Adipocyte (in vitro differentiated cells): ENCODE measurements at regions not wholly inside any gene's neighbourhood (a gene's known extent, or its start where the extent isn't known, plus 50 kb on each side); places are given as distances from the start of the nearest gene placed in this dataset.
"Not testable (repeated sequence)": the region's sequence is repeated elsewhere in the genome, so short reads cannot be mapped to it uniquely, and the experiment has no call there.

Experiments
- DNase-seq: peaks from one replicate; pipeline ENCODE4 v3.0.0-alpha.2; 2015; ENCODE audit warnings: low read depth
- H3K27me3 ChIP-seq: replicated peaks from 2 replicates; pipeline ENCODE4 v1.7.0; 2013; ENCODE audit warnings: mild to moderate bottlenecking, low read length, moderate library complexity; ENCODE audit not compliant: control insufficient read depth, insufficient read depth
- H3K36me3 ChIP-seq: 2 replicates; pipeline ENCODE4 v1.7.0; 2013; ENCODE audit warnings: low read length, mild to moderate bottlenecking, moderate library complexity; ENCODE audit not compliant: control insufficient read depth, insufficient read depth, severe bottlenecking
- H3K4me1 ChIP-seq: 2 replicates; pipeline ENCODE4 v1.7.0; 2013; ENCODE audit warnings: mild to moderate bottlenecking, low read length, moderate library complexity; ENCODE audit not compliant: control insufficient read depth, insufficient read depth
- H3K4me3 ChIP-seq: 2 replicates; pipeline ENCODE4 v1.7.0; 2013; ENCODE audit warnings: mild to moderate bottlenecking, low read length, moderate library complexity
- H3K9ac ChIP-seq: 2 replicates; pipeline ENCODE4 v1.7.0; 2013; ENCODE audit warnings: mild to moderate bottlenecking, low read length, moderate library complexity
- H3K9me3 ChIP-seq: 2 replicates; pipeline ENCODE4 v1.7.0; 2013; ENCODE audit warnings: mild to moderate bottlenecking, low read length, moderate library complexity; ENCODE audit not compliant: control insufficient read depth

- Histone ChIP-seq H3K27me3 (peaks cover 5% of the 10 kb centered on the region), H3K9ac (no peak overlapping the region), H3K4me1 (no peaks in the 10 kb centered on the region), H3K4me3 (no peak overlapping the region), H3K36me3 (no peaks in the 10 kb centered on the region), H3K9me3 (peaks cover 42% of the 10 kb centered on the region)
- no peak for DNase-seq
Measured at GRCh38 chrX:47776292-47777006, 60.3 kb upstream of the ZNF81 start.

GRCh38 chrX:47772764-47773163 is 63.9 kb upstream of the ZNF81 start:
- Histone ChIP-seq H3K36me3 (no peaks in the 10 kb centered on the region), H3K4me3 (no peak overlapping the region), H3K27me3 (peaks cover 5% of the 10 kb centered on the region), H3K9me3 (peaks cover 46% of the 10 kb centered on the region), H3K4me1 (no peaks in the 10 kb centered on the region), H3K9ac (no peak overlapping the region)
- DNase-seq = no peak

DNA sequence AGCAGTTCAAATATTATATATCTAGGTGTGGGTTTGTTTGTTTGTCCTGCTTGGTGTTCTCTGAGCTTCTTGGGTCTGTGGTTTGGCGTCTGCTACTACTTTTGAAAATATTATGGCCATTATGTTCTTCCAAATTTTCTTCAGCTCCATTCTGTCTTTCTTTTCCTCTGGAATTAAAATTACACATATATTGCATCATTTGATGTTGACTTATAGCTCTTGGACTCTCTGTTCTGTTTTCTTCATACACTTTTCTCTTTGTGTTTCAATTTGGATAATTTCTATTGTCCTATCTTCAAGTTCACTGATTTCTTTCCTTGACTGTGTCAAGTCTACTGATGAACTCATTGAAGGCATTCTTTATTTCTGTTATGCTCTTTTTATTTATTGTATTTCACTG is 65.2 kb upstream of the ZNF81 start:
- Histone ChIP-seq H3K9me3 (peaks cover 35% of the 10 kb centered on the region), H3K4me1 (no peaks in the 10 kb centered on the region), H3K4me3 (no peak overlapping the region), H3K9ac (no peak overlapping the region), H3K36me3 (no peaks in the 10 kb centered on the region), H3K27me3 (peaks cover 4% of the 10 kb centered on the region)
- peak; percentile 4 for DNase-seq

GRCh38 chrX:47762826-47763225 is 73.9 kb upstream of the ZNF81 start:
- not testable (repeated sequence) for DNase-seq, H3K9ac ChIP-seq, H3K27me3 ChIP-seq, H3K36me3 ChIP-seq, H3K4me3 ChIP-seq, H3K4me1 ChIP-seq
- peaks cover 14% of the 10 kb centered on the region for H3K9me3 ChIP-seq

- peaks cover 7% of the 10 kb centered on the region for H3K27me3 ChIP-seq
- DNase-seq = no peak
- peaks cover 25% of the 10 kb centered on the region for H3K9me3 ChIP-seq
- H3K36me3 ChIP-seq = no peaks in the 10 kb centered on the region
- no peak overlapping the region for H3K4me3 ChIP-seq
- no peak overlapping the region for H3K9ac ChIP-seq
- peaks cover 9% of the 10 kb centered on the region for H3K4me1 ChIP-seq
Measured at GRCh38 chrX:47752685-47753084, 84.0 kb upstream of the ZNF81 start.

DNA sequence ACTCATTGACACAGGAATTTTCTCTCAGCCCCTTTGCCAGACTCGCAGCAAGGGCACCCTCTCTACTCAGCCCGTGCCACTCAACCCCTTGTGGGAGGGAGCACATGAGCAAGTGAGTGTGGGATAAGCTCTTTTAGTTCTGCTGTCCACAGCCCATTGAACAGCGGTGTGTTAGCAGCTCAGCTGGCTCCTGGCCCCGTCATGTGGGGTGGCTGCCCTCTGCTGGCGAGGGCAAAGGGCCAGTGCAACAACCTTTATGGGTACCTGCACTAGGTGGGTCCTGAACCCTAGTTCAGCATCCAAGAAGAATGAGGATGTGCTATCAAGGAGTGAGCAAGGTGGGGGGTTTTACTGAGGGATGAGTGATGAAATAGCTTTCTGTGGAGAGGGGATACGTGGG is 85.0 kb upstream of the ZNF81 start:
- Histone ChIP-seq H3K9ac (no peak overlapping the region), H3K36me3 (no peaks in the 10 kb centered on the region), H3K9me3 (peaks cover 15% of the 10 kb centered on the region), H3K27me3 (peaks cover 10% of the 10 kb centered on the region), H3K4me3 (no peak overlapping the region), H3K4me1 (peaks cover 9% of the 10 kb centered on the region)
- DNase-seq = peak; percentile 8

GRCh38 chrX:47749185-47749967 is 87.3 kb upstream of the ZNF81 start:
- H3K4me1 ChIP-seq = peaks cover 9% of the 10 kb centered on the region
- no peak overlapping the region for H3K4me3 ChIP-seq
- H3K36me3 ChIP-seq = no peaks in the 10 kb centered on the region
- DNase-seq = no peak
- peaks cover 6% of the 10 kb centered on the region for H3K27me3 ChIP-seq
- H3K9ac ChIP-seq = no peak overlapping the region
- H3K9me3 ChIP-seq = no peaks in the 10 kb centered on the region

DNA sequence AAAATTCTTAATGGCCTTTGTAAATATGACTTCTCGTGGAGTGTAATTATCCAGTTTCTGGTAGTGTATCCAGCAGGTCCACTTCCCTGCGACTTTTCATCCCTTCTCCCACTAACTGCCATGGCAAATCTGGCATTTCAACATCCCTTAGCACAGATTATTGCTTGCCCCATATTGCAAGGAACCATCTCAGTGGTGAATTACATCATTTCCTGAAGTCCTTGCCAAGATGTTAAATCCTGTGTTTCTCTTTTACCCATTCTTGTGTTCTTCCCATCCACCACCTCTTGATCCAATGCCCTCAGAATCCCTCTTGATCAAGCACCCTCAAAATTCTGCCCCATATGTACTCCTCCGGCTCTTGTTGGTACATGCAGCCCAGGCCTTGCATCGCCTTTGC is 88.1 kb upstream of the ZNF81 start:
- Histone ChIP-seq H3K4me3 (no peak overlapping the region), H3K9ac (no peak overlapping the region), H3K36me3 (no peaks in the 10 kb centered on the region), H3K27me3 (peaks cover 6% of the 10 kb centered on the region), H3K4me1 (peaks cover 12% of the 10 kb centered on the region), H3K9me3 (no peaks in the 10 kb centered on the region)
- peak; percentile 2 for DNase-seq

DNA sequence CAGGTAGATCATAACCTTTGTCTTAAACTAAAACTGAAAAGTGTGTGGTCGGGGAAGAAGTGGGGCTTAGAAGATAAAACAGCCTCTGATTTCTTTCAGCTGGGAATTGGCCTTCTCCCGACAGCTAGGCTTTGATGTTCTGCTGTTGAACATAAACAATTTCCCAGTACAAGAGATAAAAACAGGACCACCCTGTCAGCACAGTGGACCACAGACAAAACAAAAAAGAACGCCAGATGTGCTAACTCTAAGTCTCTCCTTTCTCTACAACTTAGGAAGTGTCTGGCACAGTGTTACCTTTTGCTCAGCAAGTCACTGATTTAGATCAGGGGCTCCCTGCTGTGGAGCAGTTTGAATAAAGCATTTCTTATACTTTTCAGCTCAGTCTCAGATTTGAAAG is 87.5 kb upstream of the UXT start:
- H3K36me3 ChIP-seq = no peaks in the 10 kb centered on the region
- peaks cover 6% of the 10 kb centered on the region for H3K27me3 ChIP-seq
- no peak for DNase-seq
- no peak overlapping the region for H3K9ac ChIP-seq
- no peaks in the 10 kb centered on the region for H3K9me3 ChIP-seq
- H3K4me3 ChIP-seq = no peak overlapping the region
- H3K4me1 ChIP-seq = peaks cover 12% of the 10 kb centered on the region

GRCh38 chrX:47745416-47745815 is 86.4 kb upstream of the UXT start:
- Histone ChIP-seq H3K9me3 (no peaks in the 10 kb centered on the region), H3K4me1 (peaks cover 12% of the 10 kb centered on the region), H3K9ac (no peak overlapping the region), H3K4me3 (no peak overlapping the region), H3K27me3 (peaks cover 6% of the 10 kb centered on the region), H3K36me3 (no peaks in the 10 kb centered on the region)
- no peak for DNase-seq

- Histone ChIP-seq H3K9ac (no peak overlapping the region), H3K4me1 (peaks cover 7% of the 10 kb centered on the region), H3K9me3 (no peaks in the 10 kb centered on the region), H3K36me3 (no peaks in the 10 kb centered on the region), H3K27me3 (peaks cover 6% of the 10 kb centered on the region), H3K4me3 (no peak overlapping the region)
- DNase-seq = peak; percentile 10
Measured at GRCh38 chrX:47743504-47743903, 84.5 kb upstream of the UXT start.
